ENCODE measurements at regions not wholly inside any gene's neighbourhood (a gene's known extent, or its start where the extent isn't known, plus 50 kb on each side); places are given as distances from the start of the nearest gene placed in this dataset. TPM values are rescaled to one million over a fixed set of nuclear protein-coding genes. Genes with fewer than 3 reads are reported as not detected.

GRCh38 chr10:123611876-123612275, 54.3 kb upstream of the GPR26 start:
- no peak for DNase-seq
- H3K27me3 ChIP-seq (replicated peaks; ENCODE audit: insufficient read depth), result no peaks in the 10 kb centered on the region
- 16 to 18% methylated on average over 3 of the region's 3 CpGs for WGBS, 2 experiments (ENCODE audit: low coverage in 1 of 2, low lambda C conversion rate in 2 of 2, missing lambda C conversion rate in 2 of 2)
- H3K4me2 ChIP-seq (ENCODE audit: unreplicated experiment), result no peak overlapping the region
- H3K9ac ChIP-seq, result no peak overlapping the region
- no peak overlapping the region for H2AFZ ChIP-seq
- H3K4me3 ChIP-seq, result no peak overlapping the region
- H3K27ac ChIP-seq, result no peak overlapping the region
- no peaks in the 10 kb centered on the region for H3K79me2 ChIP-seq (ENCODE audit: insufficient read depth)
- no peaks in the 10 kb centered on the region for H3F3A ChIP-seq (ENCODE audit: insufficient read depth)
- H4K20me1 ChIP-seq (ENCODE audit: insufficient read depth), result no peaks in the 10 kb centered on the region
- no peaks in the 10 kb centered on the region for H3K9me2 ChIP-seq (ENCODE audit: insufficient read depth)
- H3K36me3 ChIP-seq (ENCODE audit: low read depth), result no peaks in the 10 kb centered on the region
- H3K9me3 ChIP-seq (ENCODE audit: low read depth), result no peaks in the 10 kb centered on the region
- in situ Hi-C loops (cut with MboI), result no loop called here
- TF ChIP-seq EZH2phosphoT487 (IDR thresholded peaks at IDR 0.05; ENCODE audit: insufficient read depth, low read depth), result no peak
- no peak for TF ChIP-seq EZH2 (IDR thresholded peaks at IDR 0.05; ENCODE audit: insufficient read depth, poor library complexity, severe bottlenecking)
- no peaks in the 10 kb centered on the region for H3K4me1 ChIP-seq (ENCODE audit: insufficient read depth)

- H3F3A ChIP-seq (ENCODE audit: insufficient read depth), result no peaks in the 10 kb centered on the region
- WGBS, 2 experiments (ENCODE audit: low coverage in 1 of 2, low lambda C conversion rate in 2 of 2, missing lambda C conversion rate in 2 of 2), result 28 to 35% methylated on average over 7 of the region's 7 CpGs
- TF ChIP-seq EZH2 (IDR thresholded peaks at IDR 0.05; ENCODE audit: insufficient read depth, poor library complexity, severe bottlenecking), result no peak
- no peaks in the 10 kb centered on the region for H4K20me1 ChIP-seq (ENCODE audit: insufficient read depth)
- H3K9me3 ChIP-seq (ENCODE audit: low read depth), result no peaks in the 10 kb centered on the region
- H3K9ac ChIP-seq, result no peak overlapping the region
- no peak for DNase-seq
- no peak overlapping the region for H3K4me2 ChIP-seq (ENCODE audit: unreplicated experiment)
- no peaks in the 10 kb centered on the region for H3K9me2 ChIP-seq (ENCODE audit: insufficient read depth)
- no peak overlapping the region for H3K4me3 ChIP-seq
- H3K79me2 ChIP-seq (ENCODE audit: insufficient read depth), result no peaks in the 10 kb centered on the region
- H3K27me3 ChIP-seq (replicated peaks; ENCODE audit: insufficient read depth), result no peaks in the 10 kb centered on the region
- no peaks in the 10 kb centered on the region for H3K36me3 ChIP-seq (ENCODE audit: low read depth)
- H2AFZ ChIP-seq, result no peak overlapping the region
- H3K4me1 ChIP-seq (ENCODE audit: insufficient read depth), result no peaks in the 10 kb centered on the region
- in situ Hi-C loops (cut with MboI), result no loop called here
- H3K27ac ChIP-seq, result no peak overlapping the region
Measured at GRCh38 chr10:123613346-123613850, 52.8 kb upstream of the GPR26 start.

DNA sequence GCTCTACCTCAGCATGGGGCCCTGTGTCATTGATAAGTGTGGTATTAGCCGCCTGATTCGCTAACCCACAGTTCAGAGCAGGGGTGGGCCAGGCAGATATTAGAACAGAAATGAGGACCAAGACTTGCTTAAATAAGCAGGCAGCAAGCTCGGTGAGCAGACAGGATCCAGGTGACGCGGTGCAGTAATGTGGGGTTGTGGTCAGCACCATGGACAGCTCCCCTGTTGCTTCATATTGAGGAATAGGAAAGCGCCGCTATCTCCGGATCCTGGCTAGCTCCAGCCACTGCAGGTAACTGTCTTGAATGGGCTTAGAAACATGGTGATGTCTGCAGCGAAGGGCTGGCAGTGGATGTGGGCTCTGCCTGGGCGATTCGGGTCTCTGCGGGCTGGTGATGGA, 51.3 kb upstream of the GPR26 start:
- no peaks in the 10 kb centered on the region for H3K36me3 ChIP-seq (ENCODE audit: low read depth)
- no peaks in the 10 kb centered on the region for H3K4me1 ChIP-seq (ENCODE audit: insufficient read depth)
- H3K4me2 ChIP-seq (ENCODE audit: unreplicated experiment), result no peak overlapping the region
- H3K4me3 ChIP-seq, result no peak overlapping the region
- H3K9me3 ChIP-seq (ENCODE audit: low read depth), result no peaks in the 10 kb centered on the region
- no peaks in the 10 kb centered on the region for H4K20me1 ChIP-seq (ENCODE audit: insufficient read depth)
- no peak overlapping the region for H3K9ac ChIP-seq
- no peak overlapping the region for H2AFZ ChIP-seq
- no peak for TF ChIP-seq EZH2phosphoT487 (IDR thresholded peaks at IDR 0.05; ENCODE audit: insufficient read depth, low read depth)
- TF ChIP-seq EZH2 (IDR thresholded peaks at IDR 0.05; ENCODE audit: insufficient read depth, poor library complexity, severe bottlenecking), result no peak
- H3K79me2 ChIP-seq (ENCODE audit: insufficient read depth), result no peaks in the 10 kb centered on the region
- H3F3A ChIP-seq (ENCODE audit: insufficient read depth), result no peaks in the 10 kb centered on the region
- no peaks in the 10 kb centered on the region for H3K9me2 ChIP-seq (ENCODE audit: insufficient read depth)
- DNase-seq, result peak; percentile 67
- 25 to 31% methylated on average over 12 of the region's 12 CpGs for WGBS, 2 experiments (ENCODE audit: low coverage in 1 of 2, low lambda C conversion rate in 2 of 2, missing lambda C conversion rate in 2 of 2)
- H3K27ac ChIP-seq, result no peak overlapping the region
- in situ Hi-C loops (cut with MboI), result no loop called here
- no peaks in the 10 kb centered on the region for H3K27me3 ChIP-seq (replicated peaks; ENCODE audit: insufficient read depth)

Small RNAs in the stretch of these regions (small RNA-seq; reads per million reads assigned to genes)
- not detected for gene AL160290.3 (ENCODE audit: low read depth, low replicate concordance)

Measured in GM23248 (cell line).